ENCODE measurements at regions not wholly inside any gene's neighbourhood (a gene's known extent, or its start where the extent isn't known, plus 50 kb on each side); places are given as distances from the start of the nearest gene placed in this dataset.

- TF ChIP-seq EZH2phosphoT487 (IDR thresholded peaks at IDR 0.05; ENCODE audit: low read length) (no peak), CTCF (IDR thresholded peaks at IDR 0.05; ENCODE audit: low read length) (no peak), EZH2 (optimal IDR thresholded peaks at IDR 0.05; ENCODE audit: low read depth, low read length) (no peak)
Measured at GRCh38 chr2:240196716-240197461, 56.4 kb upstream of the OTOS start.
